H54 (cell line): ENCODE measurements at regions not wholly inside any gene's neighbourhood (a gene's known extent, or its start where the extent isn't known, plus 50 kb on each side); places are given as distances from the start of the nearest gene placed in this dataset.

Experiments
- DNase-seq: peaks from one replicate; pipeline ENCODE4 v3.0.0; 2011; ENCODE audit warnings: low spot score, mixed read lengths; ENCODE audit not compliant: insufficient read length
- FAIRE-seq: peaks from 3 replicates; lab custom pipeline; 2011; peaks lifted over from hg19 to GRCh38; lab: Jason Lieb, UNC
- POLR2A ChIP-seq: IDR thresholded peaks from 2 replicates; pipeline ENCODE4 v1.6.1; 2011; ENCODE audit warnings: low read depth, mild to moderate bottlenecking, low read length

- no peak for TF ChIP-seq POLR2A
- no peak for DNase-seq
- FAIRE-seq: no peak
These were observed 141.7 kb downstream of the LACC1 start for GRCh38 chr13:44021422-44021821.

DNA sequence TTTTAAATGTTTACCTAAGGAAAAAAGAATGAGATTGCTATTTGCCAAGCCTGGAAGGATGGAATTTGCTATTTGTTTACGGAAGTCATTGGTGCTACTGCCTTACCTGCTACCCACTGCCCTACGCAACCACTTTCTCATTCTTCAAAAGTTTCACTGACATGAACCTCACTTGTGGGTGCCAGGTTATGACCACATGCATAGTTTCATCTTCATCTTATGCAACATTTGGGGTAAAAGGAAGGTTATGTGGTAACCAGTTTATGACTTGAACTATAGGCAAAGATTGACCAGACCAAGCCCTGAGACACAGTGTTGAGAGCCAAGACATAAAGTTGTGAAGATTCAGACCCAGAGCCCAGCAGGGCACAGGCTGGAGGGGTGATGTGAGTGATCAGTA is 142.5 kb downstream of the LACC1 start:
- DNase-seq (no peak), FAIRE-seq (no peak)

DNA sequence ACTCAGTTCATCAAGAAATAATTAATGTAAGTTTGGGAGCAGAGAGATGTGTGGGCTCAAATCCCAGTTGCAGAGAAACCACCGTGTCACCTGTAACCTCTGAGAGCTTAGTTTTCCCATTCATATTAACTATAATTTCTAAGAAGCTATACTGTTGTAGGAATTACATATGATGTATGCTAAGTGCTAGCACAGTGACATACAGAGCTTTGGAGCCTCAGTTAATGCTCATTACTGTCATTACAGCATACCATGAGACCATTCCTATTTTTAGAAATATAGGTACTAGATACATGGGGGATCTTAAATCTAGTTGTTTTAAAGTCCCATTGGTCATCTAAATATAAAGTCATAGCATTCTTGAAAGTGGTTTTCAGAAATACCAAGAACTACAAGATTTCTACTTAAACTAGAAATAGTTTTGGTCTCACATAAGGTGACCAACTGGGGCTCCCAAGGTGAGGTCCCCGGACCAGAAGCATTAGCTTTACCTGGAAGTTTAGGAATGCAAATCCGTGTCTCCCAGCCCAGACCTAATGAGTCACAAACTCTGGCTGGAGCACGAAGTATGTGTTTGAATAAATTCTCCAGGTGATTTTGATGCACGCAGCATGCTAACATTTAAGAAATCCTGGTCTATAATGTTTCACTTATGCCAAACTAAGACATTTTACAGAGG is 144.6 kb downstream of the LACC1 start:
- DNase-seq: no peak
- no peak for TF ChIP-seq POLR2A
- no peak for FAIRE-seq

More for the DNA sequence above, 142.5 kb downstream of the LACC1 start:
- no peak for TF ChIP-seq POLR2A

- DNase-seq (no peak), FAIRE-seq (no peak)
- TF ChIP-seq POLR2A: no peak
These were observed 145.1 kb downstream of the LACC1 start for GRCh38 chr13:44024846-44025195.

GRCh38 chr13:44026194-44026593 is 146.5 kb downstream of the LACC1 start:
- FAIRE-seq: no peak
- TF ChIP-seq POLR2A: no peak

DNA sequence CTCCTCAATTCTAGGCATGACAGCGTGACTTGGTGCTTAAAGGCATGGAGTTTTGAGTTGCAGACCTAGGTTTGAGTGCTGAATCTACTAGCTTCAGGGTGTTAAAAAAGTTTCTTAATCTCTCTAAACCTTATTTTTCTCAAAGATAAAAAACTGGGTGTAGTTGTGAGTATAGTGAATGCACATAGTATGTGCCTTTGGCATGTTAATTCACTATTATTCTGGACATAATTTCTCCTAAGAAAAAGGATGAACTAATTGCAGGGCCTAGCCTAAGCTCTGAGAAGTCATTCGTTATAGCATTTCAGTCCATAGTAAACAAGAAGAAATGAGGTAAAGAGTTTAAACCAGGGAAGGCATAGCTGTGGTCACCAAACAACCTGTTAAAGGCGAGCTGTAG is 149.0 kb downstream of the LACC1 start:
- no peak for TF ChIP-seq POLR2A
- DNase-seq: no peak
- no peak for FAIRE-seq

More at GRCh38 chr13:44026194-44026593, 146.5 kb downstream of the LACC1 start:
- DNase-seq: no peak

DNA sequence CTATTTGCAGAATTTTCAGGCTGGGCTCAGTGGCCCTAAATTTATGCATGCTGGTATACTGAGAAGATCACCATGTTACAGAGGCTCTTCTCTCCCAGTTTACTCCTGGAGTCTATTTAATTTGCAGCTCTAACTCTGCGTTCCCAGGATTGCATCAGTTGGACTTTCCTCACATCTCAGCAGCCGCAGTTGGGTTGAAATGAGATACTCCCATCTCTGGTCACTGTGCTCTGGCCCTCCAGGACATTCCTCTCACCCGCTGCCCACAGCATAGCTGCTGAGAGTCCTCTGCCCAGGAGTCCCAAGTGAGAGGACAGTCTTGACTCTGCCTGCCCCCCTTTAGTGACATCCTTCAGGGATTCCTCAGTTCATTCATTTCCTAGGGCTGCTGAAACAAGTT is 150.9 kb downstream of the LACC1 start:
- DNase-seq (no peak), FAIRE-seq (no peak)
- TF ChIP-seq POLR2A: no peak

- no peak for FAIRE-seq
- DNase-seq: no peak
- TF ChIP-seq POLR2A: no peak
These were observed 151.9 kb downstream of the LACC1 start for GRCh38 chr13:44031555-44031954.

DNA sequence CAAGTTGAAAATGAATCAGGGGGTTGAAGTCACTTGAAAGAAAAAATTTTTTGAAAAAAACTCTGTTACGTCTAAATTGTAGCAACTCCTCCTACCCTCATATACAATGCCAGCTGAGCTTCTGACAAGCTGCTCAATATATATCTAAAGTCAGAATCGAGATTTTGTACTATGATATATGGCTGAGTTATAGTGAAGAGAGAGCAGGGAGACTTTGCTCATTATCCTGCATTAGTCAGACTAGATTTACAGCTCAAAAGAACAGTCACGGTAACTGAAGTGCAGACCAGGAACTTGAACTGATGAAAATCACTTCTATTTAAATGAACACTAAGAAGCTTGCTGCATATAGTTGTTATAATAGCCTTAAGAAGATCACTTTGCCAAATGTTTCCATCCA is 153.1 kb downstream of the LACC1 start:
- FAIRE-seq (no peak), DNase-seq (no peak)
- TF ChIP-seq POLR2A: no peak

GRCh38 chr13:44035400-44035799 is 155.7 kb downstream of the LACC1 start:
- DNase-seq: no peak
- FAIRE-seq: no peak

DNA sequence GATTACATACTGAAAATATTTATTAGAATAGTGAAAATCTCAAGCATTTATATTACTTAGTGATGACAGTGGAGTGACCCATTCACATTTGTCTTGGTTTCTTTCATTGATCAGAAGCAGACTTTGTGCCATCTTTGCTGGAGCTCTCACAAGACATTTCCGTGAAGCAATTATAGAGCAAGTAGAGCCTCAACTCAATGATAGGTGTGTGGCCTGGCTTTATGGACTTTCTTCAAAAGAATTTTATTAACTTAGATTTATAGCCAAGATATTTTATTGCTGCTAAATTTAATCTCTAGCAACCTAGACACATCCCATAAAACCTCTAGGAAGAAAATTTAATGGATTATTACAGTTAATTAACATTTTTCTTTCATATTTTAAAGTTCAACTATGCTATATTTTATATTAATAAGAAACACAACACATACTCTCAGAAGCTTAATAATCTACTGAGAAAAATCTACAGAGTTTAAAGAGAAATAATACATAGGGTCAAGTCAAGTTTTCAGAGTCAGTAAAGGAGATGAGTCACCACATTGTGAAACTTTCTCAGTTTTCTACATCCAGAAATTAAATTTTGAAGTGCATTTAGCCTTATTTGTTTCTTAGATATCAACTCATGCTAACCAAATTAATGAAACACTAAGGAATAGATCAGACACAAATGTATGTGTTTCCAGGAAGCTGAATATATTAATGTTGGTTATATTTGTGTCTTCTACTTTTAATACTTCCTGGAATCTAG is 160.5 kb downstream of the LACC1 start:
- no peak for DNase-seq
- no peak for FAIRE-seq
- TF ChIP-seq POLR2A: no peak

More at GRCh38 chr13:44035400-44035799, 155.7 kb downstream of the LACC1 start:
- TF ChIP-seq POLR2A: no peak

DNA sequence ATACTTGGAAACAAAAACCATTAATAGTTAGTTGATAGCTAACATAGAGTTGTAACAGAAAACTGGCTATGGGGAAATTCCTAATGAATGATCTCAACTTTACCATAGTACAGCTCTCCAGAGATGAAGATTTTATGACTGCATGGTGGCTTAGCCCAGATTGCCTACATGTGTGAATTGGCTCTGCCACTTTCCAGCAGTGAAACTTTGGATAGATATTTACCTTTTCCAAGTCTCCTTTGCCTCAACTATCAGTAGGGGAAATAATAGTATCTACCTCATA is 161.1 kb downstream of the LACC1 start:
- no peak for TF ChIP-seq POLR2A
- FAIRE-seq (no peak), DNase-seq (no peak)

GRCh38 chr13:44044547-44045179 is 165.0 kb downstream of the LACC1 start:
- FAIRE-seq: peak; percentile 55
- TF ChIP-seq POLR2A: no peak
- DNase-seq: no peak

- DNase-seq (no peak), FAIRE-seq (no peak)
- no peak for TF ChIP-seq POLR2A
These were observed 165.5 kb downstream of the LACC1 start for GRCh38 chr13:44045180-44045562.
